MM.1S (cell line): ENCODE measurements at regions not wholly inside any gene's neighbourhood (a gene's known extent, or its start where the extent isn't known, plus 50 kb on each side); places are given as distances from the start of the nearest gene placed in this dataset.

ENCODE experiments used
- EZH2 ChIP-seq: fragments of 300-600 bp; sonication (generic); optimal IDR thresholded peaks from 2 replicates; pipeline ENCODE3; 2017; ENCODE audit warnings: low read depth, mild to moderate bottlenecking, antibody characterized with exemption, low read length, mixed read lengths
- EZH2phosphoT487 ChIP-seq: fragments of 300-600 bp; sonication (generic); IDR thresholded peaks from 2 replicates; pipeline ENCODE4 v1.6.1; 2018; ENCODE audit warnings: antibody characterized with exemption, low read length

DNA sequence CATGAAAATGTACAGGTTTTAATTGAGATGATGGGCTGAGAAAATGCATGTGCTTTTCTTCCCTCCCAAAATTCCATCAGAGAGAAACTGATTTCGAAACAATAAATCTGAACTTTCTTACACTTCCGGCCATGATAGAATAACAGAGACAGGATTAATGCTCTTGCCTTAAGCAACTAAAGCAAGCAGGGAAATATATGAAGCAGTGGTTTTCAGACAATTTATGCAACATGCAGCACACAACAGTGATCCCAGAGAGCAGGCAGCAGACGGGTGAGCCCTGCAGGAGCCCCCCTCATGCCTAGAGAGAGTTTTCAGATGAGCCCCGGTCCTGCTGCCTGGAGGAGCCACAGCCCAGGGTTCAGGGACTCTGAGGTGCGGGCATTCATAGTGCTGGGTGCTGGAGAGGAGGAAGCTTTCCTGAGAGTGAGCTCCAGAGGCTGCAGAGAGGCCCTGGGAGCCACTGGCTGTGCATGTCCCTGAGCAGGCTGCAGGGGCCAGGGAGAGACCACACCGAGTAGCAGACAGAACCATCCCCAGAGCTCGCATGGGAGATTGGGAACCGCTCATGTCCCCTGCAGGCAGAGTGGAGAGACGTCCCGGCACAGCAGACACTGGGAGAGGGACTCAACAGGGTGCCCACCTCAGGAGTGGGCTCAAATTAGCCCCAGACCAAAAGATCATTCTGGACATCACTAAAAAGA, 143.5 kb downstream of the OLFM1 start:
- no peak for TF ChIP-seq EZH2phosphoT487
- TF ChIP-seq EZH2: no peak
